SK-MEL-5 (cell line): ENCODE measurements at regions not wholly inside any gene's neighbourhood (a gene's known extent, or its start where the extent isn't known, plus 50 kb on each side); places are given as distances from the start of the nearest gene placed in this dataset.
"Not testable (repeated sequence)": the region's sequence is repeated elsewhere in the genome, so short reads cannot be mapped to it uniquely, and the experiment has no call there.

Experiments used
- DNase-seq: peaks from one replicate; pipeline ENCODE4 v3.0.0-alpha.2; 2016; ENCODE audit warnings: low read depth, low spot score
- in situ Hi-C: cut with HindIII; loops from 2 replicates; pipeline ENCODE4 v1.10.0; 2016; ENCODE audit warnings: low sequenced_read_pairs, high pct_unique_total_duplicates, low pct_unique_long_range_greater_than_20kb

- in situ Hi-C loops, result no loop called here
- no peak for DNase-seq
Observed at GRCh38 chr12:47367912-47368537, 288.3 kb upstream of the AMIGO2 start.

GRCh38 chr12:47366579-47366978 is 286.8 kb upstream of the AMIGO2 start:
- in situ Hi-C loops, result no loop called here
- no peak for DNase-seq

- no peak for DNase-seq
- in situ Hi-C loops, result no loop called here
Observed at GRCh38 chr12:47366157-47366556, 286.4 kb upstream of the AMIGO2 start.

GRCh38 chr12:47365443-47366076 is 285.8 kb upstream of the AMIGO2 start:
- in situ Hi-C loops, DNase-seq: not testable (repeated sequence)

- no peak for DNase-seq
- in situ Hi-C loops, result no loop called here
Observed at GRCh38 chr12:47364261-47364660, 284.5 kb upstream of the AMIGO2 start.

- in situ Hi-C loops, result no loop called here
- no peak for DNase-seq
Observed at GRCh38 chr12:47362126-47362705, 282.5 kb upstream of the AMIGO2 start.

GRCh38 chr12:47361389-47362021 is 281.7 kb upstream of the AMIGO2 start:
- in situ Hi-C loops, result no loop called here
- DNase-seq, result peak; percentile 26

- in situ Hi-C loops, result no loop called here
- no peak for DNase-seq
Observed at GRCh38 chr12:47360771-47361388, 281.1 kb upstream of the AMIGO2 start.

GRCh38 chr12:47360093-47360480 is 280.3 kb upstream of the AMIGO2 start:
- DNase-seq, result no peak
- in situ Hi-C loops, result no loop called here

GRCh38 chr12:47359310-47360092 is 279.7 kb upstream of the AMIGO2 start:
- in situ Hi-C loops, result no loop called here
- DNase-seq, result no peak

GRCh38 chr12:47357006-47357405 is 277.2 kb upstream of the AMIGO2 start:
- DNase-seq, in situ Hi-C loops: not testable (repeated sequence)

GRCh38 chr12:47356129-47356700 is 276.5 kb upstream of the AMIGO2 start:
- DNase-seq, result no peak
- in situ Hi-C loops, result no loop called here

- in situ Hi-C loops, result no loop called here
- DNase-seq, result no peak
Observed at GRCh38 chr12:47353508-47353907, 273.7 kb upstream of the AMIGO2 start.

- DNase-seq, result no peak
- in situ Hi-C loops, result no loop called here
Observed at GRCh38 chr12:47352067-47352466, 272.3 kb upstream of the AMIGO2 start.

- DNase-seq, result no peak
- in situ Hi-C loops, result no loop called here
Observed at GRCh38 chr12:47351526-47351925, 271.8 kb upstream of the AMIGO2 start.

- in situ Hi-C loops, result no loop called here
- DNase-seq, result no peak
Observed at GRCh38 chr12:47350062-47350408, 270.3 kb upstream of the AMIGO2 start.
